ENCODE measurements at regions not wholly inside any gene's neighbourhood (a gene's known extent, or its start where the extent isn't known, plus 50 kb on each side); places are given as distances from the start of the nearest gene placed in this dataset.

- no peaks in the 10 kb centered on the region for H3K9me3 ChIP-seq (replicated peaks in 1 of 2; ENCODE audit: control insufficient read depth in 2 of 2, insufficient read depth in 1 of 2, low read depth in 1 of 2, low read length in 2 of 2)
- H3K4me1 ChIP-seq (ENCODE audit: control insufficient read depth in 2 of 2, insufficient read depth in 1 of 2, low read depth in 1 of 2, low read length in 2 of 2): peaks cover 2 to 3% of the 10 kb centered on the region in 2 donors
- no peaks in the 10 kb centered on the region for H3K36me3 ChIP-seq (replicated peaks in 1 of 2; ENCODE audit: control insufficient read depth in 2 of 2, insufficient read depth in 2 of 2, low read length in 2 of 2)
- no peak for DNase-seq (ENCODE audit: low spot score)
- no peak overlapping the region for H2BK5ac ChIP-seq (ENCODE audit: low read length)
- H3K9ac ChIP-seq (ENCODE audit: low read depth, low read length, poor library complexity): no peak overlapping the region
- H3K14ac ChIP-seq (ENCODE audit: low read length): no peak overlapping the region
- no peak overlapping the region for H4K8ac ChIP-seq (ENCODE audit: low read depth, low read length)
- H3K23ac ChIP-seq (ENCODE audit: low read depth, low read length, poor library complexity): no peak overlapping the region
- H2BK15ac ChIP-seq (ENCODE audit: low read length): no peak overlapping the region
- H2BK120ac ChIP-seq (ENCODE audit: low read depth, low read length): no peak overlapping the region
- no CpG with 5 or more reads among the region's 2 CpGs for WGBS, 2 donors (ENCODE audit: extremely low coverage in 2 of 2, insufficient read length in 2 of 2, insufficient replicate concordance in 1 of 2)
- no peaks in the 10 kb centered on the region for H3K79me1 ChIP-seq (ENCODE audit: low read depth, low read length)
- no peak overlapping the region for H3K27ac ChIP-seq (replicated peaks; ENCODE audit: low read length)
- no peak overlapping the region for H2AK5ac ChIP-seq (ENCODE audit: low read depth, low read length)
- H2AFZ ChIP-seq (ENCODE audit: low read length): peak overlapping the region; percentile 25
- H3K18ac ChIP-seq (ENCODE audit: low read length): no peak overlapping the region
- no peak overlapping the region for H2BK12ac ChIP-seq (ENCODE audit: low read length)
- H3K4me2 ChIP-seq (ENCODE audit: insufficient read depth, low read length, poor library complexity, severe bottlenecking): no peak overlapping the region
- H3K27me3 ChIP-seq (ENCODE audit: control insufficient read depth in 3 of 3, insufficient read depth in 3 of 3, low read depth in 1 of 3, low read length in 3 of 3): no peaks in the 10 kb centered on the region
- H3K4ac ChIP-seq (ENCODE audit: low read length): no peak overlapping the region
- H3K4me3 ChIP-seq (ENCODE audit: low read length in 2 of 2): no peak overlapping the region
- no peak overlapping the region for H4K91ac ChIP-seq (ENCODE audit: low read depth, low read length, poor library complexity)
Measured at GRCh38 chr18:40109252-40110049, 1845.6 kb upstream of the PIK3C3 start.

DNA sequence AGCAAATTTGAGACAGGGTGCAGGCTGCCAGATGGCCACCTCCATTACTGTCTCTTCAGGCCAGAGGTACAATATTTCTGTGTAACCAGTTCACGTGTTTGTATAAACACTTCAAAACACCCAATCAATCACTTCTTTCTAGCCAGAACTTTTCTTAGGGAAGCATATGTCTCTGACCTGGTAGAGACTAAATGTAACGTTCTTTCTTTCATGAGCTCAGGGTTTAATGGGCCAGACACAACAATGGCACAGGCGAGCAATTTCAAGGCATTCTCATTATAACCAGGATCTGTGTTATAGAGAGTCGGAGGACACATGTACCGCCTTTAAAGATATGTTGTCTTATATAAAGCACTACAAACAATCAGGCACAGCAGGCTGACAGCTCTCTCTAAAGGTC, 1846.4 kb upstream of the PIK3C3 start:
- Histone ChIP-seq H3K9ac (ENCODE audit: low read depth, low read length, poor library complexity) (no peak overlapping the region), H2BK15ac (ENCODE audit: low read length) (no peak overlapping the region), H3K4me3 (ENCODE audit: low read length in 2 of 2) (no peak overlapping the region), H3K23ac (ENCODE audit: low read depth, low read length, poor library complexity) (no peak overlapping the region), H3K27ac (replicated peaks; ENCODE audit: low read length) (no peak overlapping the region), H3K27me3 (ENCODE audit: control insufficient read depth in 3 of 3, insufficient read depth in 3 of 3, low read depth in 1 of 3, low read length in 3 of 3) (no peaks in the 10 kb centered on the region), H3K79me1 (ENCODE audit: low read depth, low read length) (no peaks in the 10 kb centered on the region), H4K91ac (ENCODE audit: low read depth, low read length, poor library complexity) (no peak overlapping the region), H2BK5ac (ENCODE audit: low read length) (no peak overlapping the region), H3K9me3 (replicated peaks in 1 of 2; ENCODE audit: control insufficient read depth in 2 of 2, insufficient read depth in 1 of 2, low read depth in 1 of 2, low read length in 2 of 2) (no peaks in the 10 kb centered on the region), H3K4me1 (ENCODE audit: control insufficient read depth in 2 of 2, insufficient read depth in 1 of 2, low read depth in 1 of 2, low read length in 2 of 2) (peaks cover 2 to 9% of the 10 kb centered on the region in 2 donors), H3K4me2 (ENCODE audit: insufficient read depth, low read length, poor library complexity, severe bottlenecking) (no peak overlapping the region), H3K18ac (ENCODE audit: low read length) (no peak overlapping the region), H2AK5ac (ENCODE audit: low read depth, low read length) (no peak overlapping the region), H2AFZ (ENCODE audit: low read length) (no peak overlapping the region), H2BK12ac (ENCODE audit: low read length) (no peak overlapping the region), H2BK120ac (ENCODE audit: low read depth, low read length) (no peak overlapping the region), H3K4ac (ENCODE audit: low read length) (no peak overlapping the region), H3K36me3 (replicated peaks in 1 of 2; ENCODE audit: control insufficient read depth in 2 of 2, insufficient read depth in 2 of 2, low read length in 2 of 2) (no peaks in the 10 kb centered on the region), H4K8ac (ENCODE audit: low read depth, low read length) (no peak overlapping the region), H3K14ac (ENCODE audit: low read length) (no peak overlapping the region)
- DNase-seq (ENCODE audit: low spot score): no peak
- no CpG with 5 or more reads among the region's 5 CpGs for WGBS, 2 donors (ENCODE audit: extremely low coverage in 2 of 2, insufficient read length in 2 of 2, insufficient replicate concordance in 1 of 2)

DNA sequence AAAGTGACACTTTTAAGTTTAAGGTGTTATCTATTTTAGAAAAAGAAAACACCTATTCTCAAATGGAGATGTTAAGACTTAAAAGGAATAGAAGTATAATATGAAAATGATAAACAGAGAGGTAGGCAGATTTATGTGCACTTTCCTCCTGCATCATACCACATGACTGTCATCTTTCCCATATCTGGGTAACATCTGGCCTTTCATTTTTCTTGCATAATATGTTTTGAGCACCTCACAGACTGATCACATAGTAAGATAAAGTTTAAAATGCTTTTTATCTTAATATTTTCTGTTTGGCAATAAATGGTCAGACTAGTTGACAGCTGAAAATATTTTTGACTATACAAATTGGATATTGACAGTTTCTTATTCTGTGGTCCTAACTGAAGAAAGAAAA, 1852.1 kb upstream of the PIK3C3 start:
- no peak overlapping the region for H2BK12ac ChIP-seq (ENCODE audit: low read length)

GRCh38 chr18:40099641-40100040, 1855.4 kb upstream of the PIK3C3 start:
- Histone ChIP-seq H3K36me3 (replicated peaks in 1 of 2; ENCODE audit: control insufficient read depth in 2 of 2, insufficient read depth in 2 of 2, low read length in 2 of 2) (no peaks in the 10 kb centered on the region), H3K23ac (ENCODE audit: low read depth, low read length, poor library complexity) (no peak overlapping the region), H2BK5ac (ENCODE audit: low read length) (no peak overlapping the region), H3K79me1 (ENCODE audit: low read depth, low read length) (no peaks in the 10 kb centered on the region), H3K4me3 (ENCODE audit: low read length in 2 of 2) (no peak overlapping the region), H2AK5ac (ENCODE audit: low read depth, low read length) (no peak overlapping the region), H3K4ac (ENCODE audit: low read length) (no peak overlapping the region), H3K9ac (ENCODE audit: low read depth, low read length, poor library complexity) (no peak overlapping the region), H3K27me3 (ENCODE audit: control insufficient read depth in 3 of 3, insufficient read depth in 3 of 3, low read depth in 1 of 3, low read length in 3 of 3) (no peaks in the 10 kb centered on the region), H3K27ac (replicated peaks; ENCODE audit: low read length) (no peak overlapping the region), H4K8ac (ENCODE audit: low read depth, low read length) (no peak overlapping the region), H2BK12ac (ENCODE audit: low read length) (no peak overlapping the region), H4K91ac (ENCODE audit: low read depth, low read length, poor library complexity) (no peak overlapping the region), H2BK120ac (ENCODE audit: low read depth, low read length) (no peak overlapping the region), H3K4me2 (ENCODE audit: insufficient read depth, low read length, poor library complexity, severe bottlenecking) (no peak overlapping the region), H3K4me1 (ENCODE audit: control insufficient read depth in 2 of 2, insufficient read depth in 1 of 2, low read depth in 1 of 2, low read length in 2 of 2) (peaks cover 2 to 5% of the 10 kb centered on the region in 2 donors), H3K9me3 (replicated peaks in 1 of 2; ENCODE audit: control insufficient read depth in 2 of 2, insufficient read depth in 1 of 2, low read depth in 1 of 2, low read length in 2 of 2) (no peaks in the 10 kb centered on the region), H2BK15ac (ENCODE audit: low read length) (no peak overlapping the region), H3K14ac (ENCODE audit: low read length) (no peak overlapping the region), H3K18ac (ENCODE audit: low read length) (no peak overlapping the region), H2AFZ (ENCODE audit: low read length) (no peak overlapping the region)
- no CpG with 5 or more reads among the region's 2 CpGs for WGBS, 2 donors (ENCODE audit: extremely low coverage in 2 of 2, insufficient read length in 2 of 2, insufficient replicate concordance in 1 of 2)
- DNase-seq (ENCODE audit: low spot score): no peak

More for the DNA sequence above, 1852.1 kb upstream of the PIK3C3 start:
- no peak for DNase-seq (ENCODE audit: low spot score)
- H2BK15ac ChIP-seq (ENCODE audit: low read length): no peak overlapping the region
- H3K27me3 ChIP-seq (ENCODE audit: control insufficient read depth in 3 of 3, insufficient read depth in 3 of 3, low read depth in 1 of 3, low read length in 3 of 3): no peaks in the 10 kb centered on the region
- peaks cover 0 to 5% of the 10 kb centered on the region in 2 donors for H3K4me1 ChIP-seq (ENCODE audit: control insufficient read depth in 2 of 2, insufficient read depth in 1 of 2, low read depth in 1 of 2, low read length in 2 of 2)
- H3K9ac ChIP-seq (ENCODE audit: low read depth, low read length, poor library complexity): no peak overlapping the region
- H3K18ac ChIP-seq (ENCODE audit: low read length): no peak overlapping the region
- H2BK120ac ChIP-seq (ENCODE audit: low read depth, low read length): no peak overlapping the region
- H3K36me3 ChIP-seq (replicated peaks in 1 of 2; ENCODE audit: control insufficient read depth in 2 of 2, insufficient read depth in 2 of 2, low read length in 2 of 2): no peaks in the 10 kb centered on the region
- no peak overlapping the region for H4K8ac ChIP-seq (ENCODE audit: low read depth, low read length)
- H3K23ac ChIP-seq (ENCODE audit: low read depth, low read length, poor library complexity): no peak overlapping the region
- no peak overlapping the region for H3K27ac ChIP-seq (replicated peaks; ENCODE audit: low read length)
- no peak overlapping the region for H2AK5ac ChIP-seq (ENCODE audit: low read depth, low read length)
- no peak overlapping the region for H3K14ac ChIP-seq (ENCODE audit: low read length)
- H3K9me3 ChIP-seq (replicated peaks in 1 of 2; ENCODE audit: control insufficient read depth in 2 of 2, insufficient read depth in 1 of 2, low read depth in 1 of 2, low read length in 2 of 2): no peaks in the 10 kb centered on the region
- no peak overlapping the region for H3K4ac ChIP-seq (ENCODE audit: low read length)
- H4K91ac ChIP-seq (ENCODE audit: low read depth, low read length, poor library complexity): no peak overlapping the region
- H3K4me3 ChIP-seq (ENCODE audit: low read length in 2 of 2): no peak overlapping the region
- no peak overlapping the region for H2BK5ac ChIP-seq (ENCODE audit: low read length)
- no peak overlapping the region for H3K4me2 ChIP-seq (ENCODE audit: insufficient read depth, low read length, poor library complexity, severe bottlenecking)
- H2AFZ ChIP-seq (ENCODE audit: low read length): no peak overlapping the region
- H3K79me1 ChIP-seq (ENCODE audit: low read depth, low read length): no peaks in the 10 kb centered on the region

All from neuronal stem cell (in vitro differentiated cells).